GM23248 (cell line): ENCODE measurements at regions not wholly inside any gene's neighbourhood (a gene's known extent, or its start where the extent isn't known, plus 50 kb on each side); places are given as distances from the start of the nearest gene placed in this dataset.

Experiments used
- DNase-seq: peaks from one replicate; pipeline ENCODE4 v3.0.0-alpha.2; 2015
- H2AFZ ChIP-seq: fragments of 200-600 bp; sonication (generic); 2 replicates; pipeline ENCODE4 v1.6.1; 2016; ENCODE audit warnings: antibody characterized with exemption
- H3F3A ChIP-seq: fragments of 200-600 bp; sonication (generic); 2 replicates; pipeline ENCODE4 v1.6.1; 2016; ENCODE audit warnings: mild to moderate bottlenecking, antibody characterized with exemption, mixed run types; ENCODE audit not compliant: insufficient read depth
- H3K27ac ChIP-seq: fragments of 200-600 bp; sonication (generic); 2 replicates; pipeline ENCODE4 v1.5.1; 2016; ENCODE audit warnings: mild to moderate bottlenecking
- H3K27me3 ChIP-seq: fragments of 200-600 bp; sonication (generic); replicated peaks from 2 replicates; pipeline ENCODE4 v1.6.1; 2016; ENCODE audit warnings: mild to moderate bottlenecking; ENCODE audit not compliant: insufficient read depth
- H3K36me3 ChIP-seq: fragments of 200-600 bp; sonication (generic); 2 replicates; pipeline ENCODE4 v1.6.1; 2016; ENCODE audit warnings: low read depth, mild to moderate bottlenecking
- H3K4me1 ChIP-seq: fragments of 200-600 bp; sonication (generic); 2 replicates; pipeline ENCODE4 v1.6.1; 2016; ENCODE audit warnings: mild to moderate bottlenecking; ENCODE audit not compliant: insufficient read depth
- H3K4me2 ChIP-seq: fragments of 200-600 bp; sonication (generic); one replicate; pipeline ENCODE4 v1.6.1; 2016; ENCODE audit warnings: mild to moderate bottlenecking; ENCODE audit not compliant: unreplicated experiment
- H3K4me3 ChIP-seq: fragments of 200-600 bp; sonication (generic); 2 replicates; pipeline ENCODE4 v1.5.1; 2016; ENCODE audit warnings: mild to moderate bottlenecking
- H3K79me2 ChIP-seq: fragments of 200-600 bp; sonication (generic); 2 replicates; pipeline ENCODE4 v1.6.1; 2016; ENCODE audit warnings: mild to moderate bottlenecking; ENCODE audit not compliant: insufficient read depth
- H3K9ac ChIP-seq: fragments of 200-600 bp; sonication (generic); 2 replicates; pipeline ENCODE4 v1.6.1; 2016; ENCODE audit warnings: mild to moderate bottlenecking
- H3K9me2 ChIP-seq: fragments of 200-600 bp; sonication (generic); 2 replicates; pipeline ENCODE4 v1.6.1; 2016; ENCODE audit warnings: mixed run types, mild to moderate bottlenecking, moderate library complexity; ENCODE audit not compliant: insufficient read depth
- H3K9me3 ChIP-seq: fragments of 200-600 bp; sonication (generic); one replicate; pipeline ENCODE4 v1.6.1; 2017; ENCODE audit warnings: low read depth
- H4K20me1 ChIP-seq: fragments of 200-600 bp; sonication (generic); 2 replicates; pipeline ENCODE4 v1.6.0; 2016; ENCODE audit not compliant: insufficient read depth
- EZH2 ChIP-seq: fragments of 200-600 bp; sonication (generic); IDR thresholded peaks from 2 replicates; pipeline ENCODE4 v1.6.1; 2018; ENCODE audit warnings: antibody characterized with exemption, mild to moderate bottlenecking; ENCODE audit not compliant: insufficient read depth, poor library complexity, severe bottlenecking
- EZH2phosphoT487 ChIP-seq: fragments of 200-600 bp; sonication (generic); IDR thresholded peaks from 2 replicates; pipeline ENCODE4 v1.6.1; 2018; ENCODE audit warnings: antibody characterized with exemption, moderate library complexity, mild to moderate bottlenecking, low read depth; ENCODE audit not compliant: insufficient read depth
- WGBS, 2 experiments: methylation state at CpG; one replicate each; pipeline ENCODE4 v1.1.6; 2015 to 2017; ENCODE audit warnings: low lambda C conversion rate in 2 of 2, low coverage in 1 of 2; ENCODE audit errors: missing lambda C conversion rate in 2 of 2; 5-methylcytosine and 5-hydroxymethylcytosine counted together
- in situ Hi-C: fragments of 300-500 bp; cut with MboI; formaldehyde crosslinking; loops from 2 replicates; pipeline ENCODE4 v1.15.0; 2020

GRCh38 chr7:82567841-82568240 lies 124.3 kb upstream of the CACNA2D1 start:
- H3K27me3 ChIP-seq, result no peaks in the 10 kb centered on the region; the same call in 1 of the 2 replicates
- H4K20me1 ChIP-seq, result no peaks in the 10 kb centered on the region
- H3F3A ChIP-seq, result peaks cover 3% of the 10 kb centered on the region; the same call in 1 of the 2 replicates
- no peak overlapping the region for H3K9ac ChIP-seq
- no peak overlapping the region for H2AFZ ChIP-seq
- H3K79me2 ChIP-seq, result no peaks in the 10 kb centered on the region
- WGBS, 2 experiments, result 79 to 85% methylated on average over 2 of the region's 2 CpGs
- H3K9me2 ChIP-seq, result no peaks in the 10 kb centered on the region
- no peak overlapping the region for H3K4me3 ChIP-seq
- no peaks in the 10 kb centered on the region for H3K9me3 ChIP-seq
- TF ChIP-seq EZH2, result no peak
- no peak for TF ChIP-seq EZH2phosphoT487
- peaks cover 10% of the 10 kb centered on the region for H3K4me1 ChIP-seq
- no peak overlapping the region for H3K27ac ChIP-seq
- in situ Hi-C loops, result loop anchor here (10.0 kb wide), 1 partner anchor 333 kb away; no protein-coding TSS in a partner anchor
- H3K36me3 ChIP-seq, result no peaks in the 10 kb centered on the region
- no peak for DNase-seq
- no peak overlapping the region for H3K4me2 ChIP-seq

- in situ Hi-C loops, result loop anchor here (10.0 kb wide), 1 partner anchor 333 kb away; no protein-coding TSS in a partner anchor
- Histone ChIP-seq H3K4me2 (no peak overlapping the region), H3K4me1 (peaks cover 14% of the 10 kb centered on the region), H3K9me3 (no peaks in the 10 kb centered on the region), H3K27me3 (no peaks in the 10 kb centered on the region; the same call in 1 of the 2 replicates), H3F3A (peaks cover 8% of the 10 kb centered on the region; the same call in 1 of the 2 replicates), H3K9ac (no peak overlapping the region), H3K27ac (no peak overlapping the region), H3K79me2 (no peaks in the 10 kb centered on the region), H3K36me3 (no peaks in the 10 kb centered on the region), H3K4me3 (no peak overlapping the region), H3K9me2 (no peaks in the 10 kb centered on the region), H2AFZ (no peak overlapping the region), H4K20me1 (no peaks in the 10 kb centered on the region)
- 41 to 50% methylated on average over 2 of the region's 2 CpGs for WGBS, 2 experiments
- no peak for DNase-seq
- TF ChIP-seq EZH2phosphoT487 (no peak), EZH2 (no peak)
Measured at GRCh38 chr7:82567356-82567755, 123.8 kb upstream of the CACNA2D1 start.

DNA sequence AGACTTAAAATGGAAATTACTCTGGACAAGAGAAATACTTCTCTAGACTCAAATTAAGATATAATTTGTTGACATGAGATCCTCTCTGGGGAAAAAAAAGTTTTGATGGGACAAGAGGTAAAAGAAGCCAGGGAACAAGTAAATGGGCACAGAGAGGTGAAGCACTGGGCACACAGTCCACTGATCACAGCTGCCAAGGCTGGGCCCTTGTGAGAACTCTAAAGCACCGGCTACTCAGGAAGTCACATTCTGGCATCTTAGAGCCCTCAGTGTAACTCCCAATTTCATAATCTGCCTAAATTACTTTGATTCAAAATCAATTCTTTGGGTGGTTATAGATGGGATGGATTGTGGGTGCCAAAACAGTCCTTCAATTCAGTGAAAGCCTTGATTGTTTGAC lies 123.2 kb upstream of the CACNA2D1 start:
- H3K27ac ChIP-seq, result no peak overlapping the region
- peaks cover 17% of the 10 kb centered on the region for H3K4me1 ChIP-seq
- in situ Hi-C loops, result loop anchor here (10.0 kb wide), 1 partner anchor 332 kb away; no protein-coding TSS in a partner anchor
- DNase-seq, result no peak
- 67 to 72% methylated on average over 1 of the region's 1 CpG for WGBS, 2 experiments
- H3K27me3 ChIP-seq, result no peaks in the 10 kb centered on the region; the same call in 1 of the 2 replicates
- H3K9me2 ChIP-seq, result no peaks in the 10 kb centered on the region
- no peak overlapping the region for H3K4me2 ChIP-seq
- no peaks in the 10 kb centered on the region for H3K36me3 ChIP-seq
- H4K20me1 ChIP-seq, result no peaks in the 10 kb centered on the region
- TF ChIP-seq EZH2phosphoT487, result no peak
- no peak for TF ChIP-seq EZH2
- H3F3A ChIP-seq, result peaks cover 9% of the 10 kb centered on the region; the same call in 1 of the 2 replicates
- H3K9me3 ChIP-seq, result no peaks in the 10 kb centered on the region
- H2AFZ ChIP-seq, result no peak overlapping the region
- no peak overlapping the region for H3K9ac ChIP-seq
- H3K79me2 ChIP-seq, result no peaks in the 10 kb centered on the region
- H3K4me3 ChIP-seq, result no peak overlapping the region

DNA sequence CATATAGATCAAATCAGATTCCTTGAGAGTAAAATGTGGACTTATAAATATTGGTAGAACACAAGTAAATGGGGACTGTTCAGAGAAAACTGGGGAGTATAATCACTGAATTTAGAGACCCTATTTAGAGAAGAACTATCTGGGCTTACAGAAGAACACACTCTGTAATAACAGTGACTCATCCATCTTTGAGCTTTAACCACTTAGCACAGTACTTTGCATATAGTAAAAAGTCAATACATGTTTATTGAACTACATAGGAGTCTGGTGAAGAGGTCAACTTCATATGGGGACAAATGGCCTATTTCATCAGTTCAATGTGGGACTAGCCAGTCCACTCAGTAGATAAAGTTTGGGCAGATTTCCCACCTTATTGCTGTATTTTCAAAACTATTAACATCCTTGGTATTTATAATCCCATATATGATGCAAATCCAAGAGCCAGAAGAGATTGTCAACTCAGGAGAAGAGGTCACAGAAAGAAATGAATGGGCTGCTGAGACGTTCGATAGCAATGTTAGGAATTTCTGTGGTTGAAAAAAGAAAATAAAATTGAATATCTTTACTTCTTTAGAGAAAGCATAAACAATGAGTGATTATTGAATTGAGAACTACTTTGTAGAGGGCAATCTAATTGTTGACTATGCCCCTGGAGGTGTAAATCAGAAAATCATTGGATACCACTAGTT lies 119.3 kb upstream of the CACNA2D1 start:
- H3K4me3 ChIP-seq, result 0 out of 2 replicates have a peak overlapping the region, but pooled peaks have one; percentile 5
- H3K9ac ChIP-seq, result no peak overlapping the region
- peak; percentile 71 for DNase-seq
- H2AFZ ChIP-seq, result no peak overlapping the region
- H3K27ac ChIP-seq, result peak overlapping the region; percentile 4; the same call in 1 of the 2 replicates
- H3K79me2 ChIP-seq, result no peaks in the 10 kb centered on the region
- H4K20me1 ChIP-seq, result no peaks in the 10 kb centered on the region
- no peaks in the 10 kb centered on the region for H3K9me3 ChIP-seq
- peak overlapping the region; percentile 37 for H3K4me2 ChIP-seq
- H3K36me3 ChIP-seq, result no peaks in the 10 kb centered on the region
- peaks cover 10% of the 10 kb centered on the region for H3K27me3 ChIP-seq
- peaks cover 17% of the 10 kb centered on the region for H3K4me1 ChIP-seq
- TF ChIP-seq EZH2phosphoT487 (no peak), EZH2 (no peak)
- 56% methylated on average over 2 of the region's 2 CpGs for WGBS, 2 experiments
- in situ Hi-C loops, result loop anchor here (10.0 kb wide), 1 partner anchor 328 kb away; no protein-coding TSS in a partner anchor
- peaks cover 9% of the 10 kb centered on the region; the same call in 1 of the 2 replicates for H3F3A ChIP-seq
- H3K9me2 ChIP-seq, result no peaks in the 10 kb centered on the region
